Panc1 (cell line): ENCODE measurements at regions not wholly inside any gene's neighbourhood (a gene's known extent, or its start where the extent isn't known, plus 50 kb on each side); places are given as distances from the start of the nearest gene placed in this dataset.

Source experiments
- CTCF ChIP-seq: fragments of 450-650 bp; IDR thresholded peaks from 2 replicates; pipeline ENCODE4 v1.5.1; 2017; ENCODE audit warnings: mild to moderate bottlenecking
- POLR2AphosphoS5 ChIP-seq: IDR thresholded peaks from 2 replicates; pipeline ENCODE4 v1.6.1; 2012; ENCODE audit warnings: mild to moderate bottlenecking, low read depth, low read length, moderate library complexity
- TCF7L2 ChIP-seq: IDR thresholded peaks from 2 replicates; pipeline ENCODE4 v1.6.1; 2011; ENCODE audit warnings: mild to moderate bottlenecking, low read depth, low read length, inconsistent platforms

GRCh38 chr2:16554060-16554583 lies 111.5 kb downstream of the CYRIA start:
- TF ChIP-seq CTCF, result no peak
- no peak for TF ChIP-seq POLR2AphosphoS5
- no peak for TF ChIP-seq TCF7L2
